ENCODE measurements at regions not wholly inside any gene's neighbourhood (a gene's known extent, or its start where the extent isn't known, plus 50 kb on each side); places are given as distances from the start of the nearest gene placed in this dataset.

DNA sequence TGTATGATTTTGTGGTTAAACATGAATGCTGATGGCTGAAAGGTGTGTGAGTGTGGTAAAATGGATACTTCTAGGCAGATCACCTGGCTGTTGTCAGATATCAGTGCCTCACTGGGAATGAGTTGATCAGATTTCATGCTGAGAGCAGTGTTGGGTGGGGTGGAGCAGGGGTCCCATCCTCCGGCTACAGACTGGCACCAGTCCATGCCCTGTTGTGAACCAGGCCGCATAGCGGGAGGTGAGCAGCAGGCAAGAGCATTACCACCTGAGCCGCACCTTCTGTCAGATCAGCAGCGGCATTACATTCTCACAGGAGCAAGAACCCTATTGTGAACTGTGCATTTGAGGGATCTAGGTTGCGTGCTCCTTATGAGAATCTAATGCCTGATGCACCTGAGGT lies 78.7 kb downstream of the GLI2 start:
- TF ChIP-seq TAF1 (IDR thresholded peaks at IDR 0.05; ENCODE audit: low read depth) (no peak), EP300 (IDR thresholded peaks at IDR 0.05; ENCODE audit: borderline replicate concordance) (no peak), YY1 (IDR thresholded peaks at IDR 0.05; ENCODE audit: low read depth) (no peak), CREB1 (IDR thresholded peaks at IDR 0.05; ENCODE audit: low read depth) (no peak), CEBPB (IDR thresholded peaks at IDR 0.05) (no peak), NFIC (IDR thresholded peaks at IDR 0.05) (no peak), RAD21 (IDR thresholded peaks at IDR 0.05; ENCODE audit: low read depth) (no peak)
- TF ChIP-seq, protein P1, sequence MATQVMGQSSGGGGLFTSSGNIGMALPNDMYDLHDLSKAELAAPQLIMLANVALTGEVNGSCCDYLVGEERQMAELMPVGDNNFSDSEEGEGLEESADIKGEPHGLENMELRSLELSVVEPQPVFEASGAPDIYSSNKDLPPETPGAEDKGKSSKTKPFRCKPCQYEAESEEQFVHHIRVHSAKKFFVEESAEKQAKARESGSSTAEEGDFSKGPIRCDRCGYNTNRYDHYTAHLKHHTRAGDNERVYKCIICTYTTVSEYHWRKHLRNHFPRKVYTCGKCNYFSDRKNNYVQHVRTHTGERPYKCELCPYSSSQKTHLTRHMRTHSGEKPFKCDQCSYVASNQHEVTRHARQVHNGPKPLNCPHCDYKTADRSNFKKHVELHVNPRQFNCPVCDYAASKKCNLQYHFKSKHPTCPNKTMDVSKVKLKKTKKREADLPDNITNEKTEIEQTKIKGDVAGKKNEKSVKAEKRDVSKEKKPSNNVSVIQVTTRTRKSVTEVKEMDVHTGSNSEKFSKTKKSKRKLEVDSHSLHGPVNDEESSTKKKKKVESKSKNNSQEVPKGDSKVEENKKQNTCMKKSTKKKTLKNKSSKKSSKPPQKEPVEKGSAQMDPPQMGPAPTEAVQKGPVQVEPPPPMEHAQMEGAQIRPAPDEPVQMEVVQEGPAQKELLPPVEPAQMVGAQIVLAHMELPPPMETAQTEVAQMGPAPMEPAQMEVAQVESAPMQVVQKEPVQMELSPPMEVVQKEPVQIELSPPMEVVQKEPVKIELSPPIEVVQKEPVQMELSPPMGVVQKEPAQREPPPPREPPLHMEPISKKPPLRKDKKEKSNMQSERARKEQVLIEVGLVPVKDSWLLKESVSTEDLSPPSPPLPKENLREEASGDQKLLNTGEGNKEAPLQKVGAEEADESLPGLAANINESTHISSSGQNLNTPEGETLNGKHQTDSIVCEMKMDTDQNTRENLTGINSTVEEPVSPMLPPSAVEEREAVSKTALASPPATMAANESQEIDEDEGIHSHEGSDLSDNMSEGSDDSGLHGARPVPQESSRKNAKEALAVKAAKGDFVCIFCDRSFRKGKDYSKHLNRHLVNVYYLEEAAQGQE (IDR thresholded peaks at IDR 0.05; ENCODE audit: low read depth), result no peak
- TF ChIP-seq, protein P2, sequence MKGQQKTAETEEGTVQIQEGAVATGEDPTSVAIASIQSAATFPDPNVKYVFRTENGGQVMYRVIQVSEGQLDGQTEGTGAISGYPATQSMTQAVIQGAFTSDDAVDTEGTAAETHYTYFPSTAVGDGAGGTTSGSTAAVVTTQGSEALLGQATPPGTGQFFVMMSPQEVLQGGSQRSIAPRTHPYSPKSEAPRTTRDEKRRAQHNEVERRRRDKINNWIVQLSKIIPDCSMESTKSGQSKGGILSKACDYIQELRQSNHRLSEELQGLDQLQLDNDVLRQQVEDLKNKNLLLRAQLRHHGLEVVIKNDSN (IDR thresholded peaks at IDR 0.05), result no peak
